ENCODE measurements at regions not wholly inside any gene's neighbourhood (a gene's known extent, or its start where the extent isn't known, plus 50 kb on each side); places are given as distances from the start of the nearest gene placed in this dataset.

DNA sequence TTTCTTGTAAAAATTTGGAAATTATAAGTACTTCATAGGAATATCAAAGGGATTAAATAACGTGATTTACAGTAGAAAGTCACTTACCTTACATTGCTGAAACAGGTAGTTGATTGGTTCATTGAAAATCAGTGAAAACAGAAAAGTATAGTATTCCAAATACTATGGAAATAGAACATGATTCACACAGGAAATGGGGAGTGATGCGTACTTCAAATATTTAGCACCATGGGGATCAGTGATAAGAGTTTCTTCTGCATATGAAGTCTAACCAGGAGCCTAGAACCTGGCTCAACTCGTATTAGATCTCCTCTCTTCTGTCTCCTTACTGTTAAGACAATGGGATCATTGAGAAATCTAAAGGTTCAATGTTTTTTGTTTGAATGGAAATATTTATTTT lies 133.3 kb downstream of the FAM174A start:
- no peaks in the 10 kb centered on the region for H3K36me3 ChIP-seq (ENCODE audit: insufficient read depth, low read length)
- no peaks in the 10 kb centered on the region for H3K79me2 ChIP-seq (replicated peaks; ENCODE audit: insufficient read depth, low read length)
- H2AFZ ChIP-seq (ENCODE audit: low read depth, low read length) = no peak overlapping the region
- no peaks in the 10 kb centered on the region for H3K27me3 ChIP-seq (ENCODE audit: insufficient read depth, low read depth, low read length)
- TF ChIP-seq TAF1 (IDR thresholded peaks at IDR 0.05; ENCODE audit: low read depth) (no peak), EP300 (conservative IDR thresholded peaks at IDR 0.05; ENCODE audit: poor library complexity, severe bottlenecking) (no peak), POLR2AphosphoS5 (IDR thresholded peaks at IDR 0.05) (no peak), RAD21 (conservative IDR thresholded peaks at IDR 0.05) (no peak), MXI1 (conservative IDR thresholded peaks at IDR 0.05; ENCODE audit: poor library complexity, severe bottlenecking) (no peak)
- TF ChIP-seq, protein P1, sequence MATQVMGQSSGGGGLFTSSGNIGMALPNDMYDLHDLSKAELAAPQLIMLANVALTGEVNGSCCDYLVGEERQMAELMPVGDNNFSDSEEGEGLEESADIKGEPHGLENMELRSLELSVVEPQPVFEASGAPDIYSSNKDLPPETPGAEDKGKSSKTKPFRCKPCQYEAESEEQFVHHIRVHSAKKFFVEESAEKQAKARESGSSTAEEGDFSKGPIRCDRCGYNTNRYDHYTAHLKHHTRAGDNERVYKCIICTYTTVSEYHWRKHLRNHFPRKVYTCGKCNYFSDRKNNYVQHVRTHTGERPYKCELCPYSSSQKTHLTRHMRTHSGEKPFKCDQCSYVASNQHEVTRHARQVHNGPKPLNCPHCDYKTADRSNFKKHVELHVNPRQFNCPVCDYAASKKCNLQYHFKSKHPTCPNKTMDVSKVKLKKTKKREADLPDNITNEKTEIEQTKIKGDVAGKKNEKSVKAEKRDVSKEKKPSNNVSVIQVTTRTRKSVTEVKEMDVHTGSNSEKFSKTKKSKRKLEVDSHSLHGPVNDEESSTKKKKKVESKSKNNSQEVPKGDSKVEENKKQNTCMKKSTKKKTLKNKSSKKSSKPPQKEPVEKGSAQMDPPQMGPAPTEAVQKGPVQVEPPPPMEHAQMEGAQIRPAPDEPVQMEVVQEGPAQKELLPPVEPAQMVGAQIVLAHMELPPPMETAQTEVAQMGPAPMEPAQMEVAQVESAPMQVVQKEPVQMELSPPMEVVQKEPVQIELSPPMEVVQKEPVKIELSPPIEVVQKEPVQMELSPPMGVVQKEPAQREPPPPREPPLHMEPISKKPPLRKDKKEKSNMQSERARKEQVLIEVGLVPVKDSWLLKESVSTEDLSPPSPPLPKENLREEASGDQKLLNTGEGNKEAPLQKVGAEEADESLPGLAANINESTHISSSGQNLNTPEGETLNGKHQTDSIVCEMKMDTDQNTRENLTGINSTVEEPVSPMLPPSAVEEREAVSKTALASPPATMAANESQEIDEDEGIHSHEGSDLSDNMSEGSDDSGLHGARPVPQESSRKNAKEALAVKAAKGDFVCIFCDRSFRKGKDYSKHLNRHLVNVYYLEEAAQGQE (IDR thresholded peaks at IDR 0.05; ENCODE audit: borderline replicate concordance) = no peak
- TF ChIP-seq, protein P2, sequence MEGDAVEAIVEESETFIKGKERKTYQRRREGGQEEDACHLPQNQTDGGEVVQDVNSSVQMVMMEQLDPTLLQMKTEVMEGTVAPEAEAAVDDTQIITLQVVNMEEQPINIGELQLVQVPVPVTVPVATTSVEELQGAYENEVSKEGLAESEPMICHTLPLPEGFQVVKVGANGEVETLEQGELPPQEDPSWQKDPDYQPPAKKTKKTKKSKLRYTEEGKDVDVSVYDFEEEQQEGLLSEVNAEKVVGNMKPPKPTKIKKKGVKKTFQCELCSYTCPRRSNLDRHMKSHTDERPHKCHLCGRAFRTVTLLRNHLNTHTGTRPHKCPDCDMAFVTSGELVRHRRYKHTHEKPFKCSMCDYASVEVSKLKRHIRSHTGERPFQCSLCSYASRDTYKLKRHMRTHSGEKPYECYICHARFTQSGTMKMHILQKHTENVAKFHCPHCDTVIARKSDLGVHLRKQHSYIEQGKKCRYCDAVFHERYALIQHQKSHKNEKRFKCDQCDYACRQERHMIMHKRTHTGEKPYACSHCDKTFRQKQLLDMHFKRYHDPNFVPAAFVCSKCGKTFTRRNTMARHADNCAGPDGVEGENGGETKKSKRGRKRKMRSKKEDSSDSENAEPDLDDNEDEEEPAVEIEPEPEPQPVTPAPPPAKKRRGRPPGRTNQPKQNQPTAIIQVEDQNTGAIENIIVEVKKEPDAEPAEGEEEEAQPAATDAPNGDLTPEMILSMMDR (IDR thresholded peaks at IDR 0.05; ENCODE audit: poor library complexity, severe bottlenecking) = no peak
- no peak overlapping the region for H3K9ac ChIP-seq (ENCODE audit: low read length)
- no peak overlapping the region for H3K4me2 ChIP-seq (ENCODE audit: low read length)
- no peak overlapping the region for H3K27ac ChIP-seq (ENCODE audit: low read length)
- no peaks in the 10 kb centered on the region for H3K9me3 ChIP-seq (ENCODE audit: low read length)
- no peak overlapping the region for H3K4me3 ChIP-seq (ENCODE audit: low read length)
- H3F3A ChIP-seq (ENCODE audit: insufficient read depth, low read length, poor library complexity, severe bottlenecking) = no peaks in the 10 kb centered on the region
- H4K20me1 ChIP-seq (ENCODE audit: insufficient read depth) = peaks cover 3% of the 10 kb centered on the region
- no peaks in the 10 kb centered on the region for H3K9me2 ChIP-seq (ENCODE audit: insufficient read depth, low read length)

DNA sequence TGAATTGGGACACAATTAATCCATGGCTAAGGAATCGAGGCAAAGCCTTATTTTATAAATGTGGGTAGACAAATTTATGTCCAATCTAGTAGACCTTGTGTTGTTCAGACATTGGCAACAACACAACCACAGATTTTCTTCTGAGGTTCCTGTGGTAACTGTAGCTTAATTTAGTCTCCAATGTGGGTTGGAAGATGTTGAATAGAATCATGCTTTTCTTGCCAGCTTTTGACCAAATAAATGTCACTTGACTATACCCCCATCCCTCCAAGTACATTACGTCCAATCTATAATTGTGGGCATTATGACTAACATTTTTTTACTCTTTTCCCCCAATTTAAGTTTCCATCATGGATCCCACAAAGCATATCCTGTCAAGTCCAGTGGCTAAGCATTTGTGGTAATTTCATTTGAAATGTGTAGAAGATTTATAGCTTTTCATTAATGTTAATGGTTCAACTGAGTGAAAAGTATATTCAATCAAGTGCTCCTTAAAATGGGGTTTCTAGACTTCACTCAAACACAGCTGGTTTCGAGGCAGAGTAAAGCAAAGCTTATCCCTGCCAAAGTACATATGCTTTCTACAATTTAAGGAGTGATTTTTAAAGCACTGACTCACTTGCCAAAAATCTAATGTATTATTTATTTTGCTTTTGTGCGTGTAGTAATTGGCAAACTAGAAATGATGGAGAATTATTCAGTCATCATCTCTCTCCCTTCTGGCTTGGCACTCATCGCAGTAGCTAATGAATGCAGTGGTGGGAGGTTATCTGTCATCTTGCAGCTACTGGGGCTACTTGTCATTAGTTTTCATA lies 141.8 kb downstream of the FAM174A start:
- Histone ChIP-seq H3K9me2 (ENCODE audit: insufficient read depth, low read length) (no peaks in the 10 kb centered on the region), H3K9me3 (ENCODE audit: low read length) (no peaks in the 10 kb centered on the region), H3K36me3 (ENCODE audit: insufficient read depth, low read length) (no peaks in the 10 kb centered on the region), H3K27me3 (ENCODE audit: insufficient read depth, low read depth, low read length) (no peaks in the 10 kb centered on the region), H3K4me3 (ENCODE audit: low read length) (no peak overlapping the region), H4K20me1 (ENCODE audit: insufficient read depth) (no peaks in the 10 kb centered on the region), H3F3A (ENCODE audit: insufficient read depth, low read length, poor library complexity, severe bottlenecking) (no peaks in the 10 kb centered on the region), H3K27ac (ENCODE audit: low read length) (no peak overlapping the region), H3K4me2 (ENCODE audit: low read length) (no peak overlapping the region), H3K79me2 (replicated peaks; ENCODE audit: insufficient read depth, low read length) (no peaks in the 10 kb centered on the region), H3K9ac (ENCODE audit: low read length) (no peak overlapping the region), H2AFZ (ENCODE audit: low read depth, low read length) (no peak overlapping the region)
- TF ChIP-seq MXI1 (conservative IDR thresholded peaks at IDR 0.05; ENCODE audit: poor library complexity, severe bottlenecking) = no peak
- TF ChIP-seq, protein P2 (IDR thresholded peaks at IDR 0.05; ENCODE audit: poor library complexity, severe bottlenecking) = no peak
- TF ChIP-seq EP300 (conservative IDR thresholded peaks at IDR 0.05; ENCODE audit: poor library complexity, severe bottlenecking) = no peak
- TF ChIP-seq POLR2AphosphoS5 (IDR thresholded peaks at IDR 0.05) = no peak
- no peak for TF ChIP-seq EZH2 (IDR thresholded peaks at IDR 0.05; ENCODE audit: borderline replicate concordance, insufficient read depth, low read length, poor library complexity, severe bottlenecking)
- TF ChIP-seq, protein P1 (IDR thresholded peaks at IDR 0.05; ENCODE audit: borderline replicate concordance) = no peak
